A673 (cell line): ENCODE measurements at regions not wholly inside any gene's neighbourhood (a gene's known extent, or its start where the extent isn't known, plus 50 kb on each side); places are given as distances from the start of the nearest gene placed in this dataset.
"Not testable (repeated sequence)": the region's sequence is repeated elsewhere in the genome, so short reads cannot be mapped to it uniquely, and the experiment has no call there.

Experiments used
- BruUV-seq: library from RNA; stranded (reverse); fragments of 400-500 nt; replicated peaks from 2 replicates; lab custom pipeline; 2021; lab: Mats Ljungman, UMichigan
- CTCF ChIA-PET: fragments of 300-600 bp; sonication (Branson Sonifier 250); formaldehyde crosslinking; loops from one replicate; lab custom pipeline; 2022; ENCODE audit warnings: antibody characterized with exemption; lab: Charles Lee
- POLR2A ChIA-PET: fragments of 300-600 bp; sonication (Branson Sonifier 250); formaldehyde crosslinking; loops from one replicate; lab custom pipeline; 2022; ENCODE audit warnings: antibody characterized with exemption; ENCODE audit not compliant: low non-redundant PET; lab: Charles Lee
- DNase-seq: peaks from one replicate; pipeline ENCODE4 v3.0.0-alpha.2; 2015; ENCODE audit warnings: low spot score
- H3K27ac ChIP-seq: fragments of 200-600 bp; sonication (generic); 2 replicates; pipeline ENCODE4 v1.5.1; 2016; ENCODE audit warnings: mixed run types, low read depth, mild to moderate bottlenecking, mixed read lengths, antibody characterized with exemption, low read length; ENCODE audit not compliant: poor library complexity, severe bottlenecking
- H3K27me3 ChIP-seq: fragments of 200-600 bp; sonication (generic); replicated peaks from 2 replicates; pipeline ENCODE4 v1.6.1; 2017; ENCODE audit warnings: mixed run types, low read depth, mild to moderate bottlenecking, mixed read lengths, antibody characterized with exemption, low read length; ENCODE audit not compliant: insufficient read depth, poor library complexity
- H3K36me3 ChIP-seq: fragments of 200-600 bp; sonication (generic); 2 replicates; pipeline ENCODE4 v1.6.1; 2016; ENCODE audit warnings: mixed run types, mild to moderate bottlenecking, mixed read lengths, antibody characterized with exemption, low read length; ENCODE audit not compliant: insufficient read depth, poor library complexity, severe bottlenecking
- H3K4me1 ChIP-seq: fragments of 200-600 bp; sonication (generic); 2 replicates; pipeline ENCODE4 v1.6.1; 2017; ENCODE audit warnings: mixed run types, mild to moderate bottlenecking, mixed read lengths, antibody characterized with exemption, low read length; ENCODE audit not compliant: insufficient read depth, poor library complexity, severe bottlenecking
- H3K4me3 ChIP-seq: fragments of 200-600 bp; sonication (generic); 2 replicates; pipeline ENCODE4 v1.5.1; 2016; ENCODE audit warnings: low read depth, mixed run types, mild to moderate bottlenecking, mixed read lengths, low read length; ENCODE audit not compliant: poor library complexity, severe bottlenecking
- H3K9me3 ChIP-seq: fragments of 200-600 bp; sonication (generic); 2 replicates; pipeline ENCODE4 v1.6.1; 2016; ENCODE audit warnings: mixed run types, low read depth, mild to moderate bottlenecking, mixed read lengths, antibody characterized with exemption, low read length; ENCODE audit not compliant: poor library complexity, severe bottlenecking
- EZH2 ChIP-seq: fragments of 200-600 bp; sonication (generic); IDR thresholded peaks from 2 replicates; pipeline ENCODE4 v1.6.1; 2017; ENCODE audit warnings: borderline replicate concordance, low read depth, mild to moderate bottlenecking, mixed read lengths, antibody characterized with exemption, low read length; ENCODE audit not compliant: poor library complexity, severe bottlenecking
- intact Hi-C: fragments of 100-400 bp; cut with micrococcal nuclease; formaldehyde crosslinking; loops from one replicate; pipeline ENCODE4 v1.10.0; 2022; ENCODE audit not compliant: unreplicated experiment
- TF ChIP-seq, protein P1 (sequence below): fragments of 300-800, 200-600 bp; sonication (generic); conservative IDR thresholded peaks from 2 replicates; pipeline ENCODE4 v1.5.1; 2017; ENCODE audit warnings: low read depth, mild to moderate bottlenecking, antibody characterized with exemption, low read length, moderate library complexity, mixed read lengths

DNA sequence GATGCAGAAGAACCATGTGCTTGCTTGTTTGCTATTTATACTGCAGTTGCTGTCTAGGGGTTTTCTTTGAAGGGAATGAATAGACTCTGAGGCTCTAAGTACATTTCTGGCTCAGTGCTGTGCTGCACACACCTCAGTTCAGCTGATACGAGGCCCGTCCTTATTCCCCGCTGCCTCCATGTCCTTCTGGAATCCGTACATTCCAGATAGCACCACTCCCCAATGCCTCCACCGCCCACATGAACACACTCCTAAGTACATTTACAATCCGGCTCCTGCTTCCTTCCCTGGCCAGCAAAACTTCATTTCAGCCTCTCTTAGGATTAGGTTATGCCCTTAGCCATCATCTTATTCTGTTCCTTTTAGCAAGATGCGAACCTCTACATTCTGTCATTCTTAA is 57.1 kb downstream of the KCNC4 start:
- no peaks in the 10 kb centered on the region for H3K9me3 ChIP-seq
- no peak for DNase-seq
- no peak for TF ChIP-seq EZH2
- TF ChIP-seq, protein P1, sequence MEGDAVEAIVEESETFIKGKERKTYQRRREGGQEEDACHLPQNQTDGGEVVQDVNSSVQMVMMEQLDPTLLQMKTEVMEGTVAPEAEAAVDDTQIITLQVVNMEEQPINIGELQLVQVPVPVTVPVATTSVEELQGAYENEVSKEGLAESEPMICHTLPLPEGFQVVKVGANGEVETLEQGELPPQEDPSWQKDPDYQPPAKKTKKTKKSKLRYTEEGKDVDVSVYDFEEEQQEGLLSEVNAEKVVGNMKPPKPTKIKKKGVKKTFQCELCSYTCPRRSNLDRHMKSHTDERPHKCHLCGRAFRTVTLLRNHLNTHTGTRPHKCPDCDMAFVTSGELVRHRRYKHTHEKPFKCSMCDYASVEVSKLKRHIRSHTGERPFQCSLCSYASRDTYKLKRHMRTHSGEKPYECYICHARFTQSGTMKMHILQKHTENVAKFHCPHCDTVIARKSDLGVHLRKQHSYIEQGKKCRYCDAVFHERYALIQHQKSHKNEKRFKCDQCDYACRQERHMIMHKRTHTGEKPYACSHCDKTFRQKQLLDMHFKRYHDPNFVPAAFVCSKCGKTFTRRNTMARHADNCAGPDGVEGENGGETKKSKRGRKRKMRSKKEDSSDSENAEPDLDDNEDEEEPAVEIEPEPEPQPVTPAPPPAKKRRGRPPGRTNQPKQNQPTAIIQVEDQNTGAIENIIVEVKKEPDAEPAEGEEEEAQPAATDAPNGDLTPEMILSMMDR = no peak

DNA sequence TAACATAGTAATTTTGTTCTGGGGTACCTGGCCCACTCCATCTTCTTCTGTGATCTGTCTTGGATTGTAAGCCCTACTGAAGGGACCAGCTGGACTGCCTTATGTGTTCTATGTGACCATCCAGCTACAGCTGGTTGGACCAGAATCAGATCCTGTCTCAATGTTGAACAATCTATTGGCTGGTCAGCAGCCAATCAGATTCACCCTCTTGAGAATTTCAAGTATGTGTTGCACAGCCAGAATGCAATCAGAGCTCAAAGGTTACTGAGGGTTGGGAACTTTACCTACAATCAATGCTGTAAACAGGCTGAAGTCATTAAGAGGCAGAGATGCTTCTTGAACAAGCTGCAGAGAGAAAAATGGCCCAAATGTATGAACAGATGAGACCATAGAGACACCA is 61.9 kb downstream of the KCNC4 start:
- POLR2A ChIA-PET = no interaction called here
- Histone ChIP-seq H3K36me3 (no peaks in the 10 kb centered on the region), H3K9me3 (peaks cover 5% of the 10 kb centered on the region), H3K4me3 (no peak overlapping the region), H3K4me1 (no peaks in the 10 kb centered on the region), H3K27me3 (peaks cover 9% of the 10 kb centered on the region), H3K27ac (no peak overlapping the region)
- CTCF ChIA-PET = no interaction called here
- DNase-seq = no peak
- intact Hi-C loops = no loop called here
- no TSS peak for BruUV-seq
- TF ChIP-seq, protein P1 = no peak
- no peak for TF ChIP-seq EZH2

More for the DNA sequence above, 57.1 kb downstream of the KCNC4 start:
- POLR2A ChIA-PET = no interaction called here
- no TSS peak for BruUV-seq
- CTCF ChIA-PET = no interaction called here
- intact Hi-C loops = no loop called here
- Histone ChIP-seq H3K27me3 (peaks cover 10% of the 10 kb centered on the region), H3K36me3 (no peaks in the 10 kb centered on the region), H3K27ac (no peak overlapping the region), H3K4me1 (no peaks in the 10 kb centered on the region), H3K4me3 (no peak overlapping the region)

DNA sequence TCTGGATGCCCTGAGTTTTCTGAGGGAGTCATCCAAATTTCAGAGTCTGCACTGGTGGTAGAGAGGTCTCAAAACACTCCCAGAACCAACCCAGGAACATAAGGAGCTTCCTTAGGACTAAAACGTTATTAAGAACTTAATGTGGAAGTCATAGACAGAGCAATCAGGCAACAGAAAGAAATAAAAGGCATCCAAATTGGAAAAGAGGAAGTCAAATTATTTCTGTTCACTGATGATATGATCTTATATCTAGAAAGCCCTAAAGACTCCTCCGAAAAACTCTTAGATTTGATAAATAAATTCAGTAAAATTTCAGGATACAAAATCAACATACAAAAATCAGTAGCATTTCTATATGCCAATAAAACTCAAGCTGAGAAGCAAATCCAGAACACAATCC is 63.7 kb downstream of the KCNC4 start:
- DNase-seq, H3K36me3 ChIP-seq, BruUV-seq, H3K9me3 ChIP-seq, H3K4me1 ChIP-seq, H3K27me3 ChIP-seq, CTCF ChIA-PET, intact Hi-C loops, H3K27ac ChIP-seq, H3K4me3 ChIP-seq: not testable (repeated sequence)
- POLR2A ChIA-PET = interaction anchor here (0.7 kb wide), 1 partner anchor 30 kb away, joined by 3 read pairs; no protein-coding TSS in a partner anchor

DNA sequence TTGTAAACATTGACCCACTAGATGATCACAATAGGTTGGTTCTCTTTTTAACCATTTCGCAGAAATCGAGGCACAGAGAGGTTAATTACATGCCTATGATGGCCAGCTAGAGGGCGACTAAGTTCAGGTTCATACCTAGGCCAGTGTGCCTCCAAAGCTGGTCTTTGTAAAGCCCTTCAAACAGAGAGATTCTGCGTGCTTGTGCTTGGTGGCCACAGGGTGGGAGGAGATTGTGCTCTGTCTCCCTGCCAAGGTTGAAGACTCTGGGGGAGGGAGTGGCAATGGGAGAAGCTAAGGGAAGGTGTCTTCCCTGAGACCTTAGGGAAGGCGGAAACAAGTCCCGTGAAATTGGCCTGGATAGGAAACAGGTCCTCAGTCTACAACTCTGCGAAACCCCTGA is 59.1 kb upstream of the RBM15 start:
- no peaks in the 10 kb centered on the region for H3K9me3 ChIP-seq
- intact Hi-C loops = no loop called here
- H3K4me1 ChIP-seq = no peaks in the 10 kb centered on the region
- DNase-seq = no peak
- ChIA-PET CTCF (interaction anchor here (0.7 kb wide), 1 partner anchor 1489 kb away, joined by 10 read pairs; no protein-coding TSS in a partner anchor), POLR2A (interaction anchor here (0.6 kb wide), 1 partner anchor 11 kb away, joined by 7 read pairs; no protein-coding TSS in a partner anchor)
- H3K4me3 ChIP-seq = no peak overlapping the region
- no peak overlapping the region for H3K27ac ChIP-seq
- no peaks in the 10 kb centered on the region for H3K36me3 ChIP-seq
- BruUV-seq = no TSS peak
- TF ChIP-seq EZH2 = no peak
- TF ChIP-seq, protein P1 = no peak
- peaks cover 6% of the 10 kb centered on the region for H3K27me3 ChIP-seq
